NB4 (cell line): ENCODE measurements at regions not wholly inside any gene's neighbourhood (a gene's known extent, or its start where the extent isn't known, plus 50 kb on each side); places are given as distances from the start of the nearest gene placed in this dataset.

Source experiments
- MYC ChIP-seq: IDR thresholded peaks from 2 replicates; pipeline ENCODE4 v1.6.1; 2011; ENCODE audit warnings: low read depth, low read length
- TF ChIP-seq, protein P1 (sequence below): IDR thresholded peaks from one replicate; pipeline ENCODE4 v1.5.1; 2012; ENCODE audit warnings: low read depth, low read length
- TF ChIP-seq, protein P2 (sequence below): IDR thresholded peaks from 2 replicates; pipeline ENCODE4 v1.6.1; 2011; ENCODE audit warnings: low read depth, low read length

- TF ChIP-seq, protein P1, sequence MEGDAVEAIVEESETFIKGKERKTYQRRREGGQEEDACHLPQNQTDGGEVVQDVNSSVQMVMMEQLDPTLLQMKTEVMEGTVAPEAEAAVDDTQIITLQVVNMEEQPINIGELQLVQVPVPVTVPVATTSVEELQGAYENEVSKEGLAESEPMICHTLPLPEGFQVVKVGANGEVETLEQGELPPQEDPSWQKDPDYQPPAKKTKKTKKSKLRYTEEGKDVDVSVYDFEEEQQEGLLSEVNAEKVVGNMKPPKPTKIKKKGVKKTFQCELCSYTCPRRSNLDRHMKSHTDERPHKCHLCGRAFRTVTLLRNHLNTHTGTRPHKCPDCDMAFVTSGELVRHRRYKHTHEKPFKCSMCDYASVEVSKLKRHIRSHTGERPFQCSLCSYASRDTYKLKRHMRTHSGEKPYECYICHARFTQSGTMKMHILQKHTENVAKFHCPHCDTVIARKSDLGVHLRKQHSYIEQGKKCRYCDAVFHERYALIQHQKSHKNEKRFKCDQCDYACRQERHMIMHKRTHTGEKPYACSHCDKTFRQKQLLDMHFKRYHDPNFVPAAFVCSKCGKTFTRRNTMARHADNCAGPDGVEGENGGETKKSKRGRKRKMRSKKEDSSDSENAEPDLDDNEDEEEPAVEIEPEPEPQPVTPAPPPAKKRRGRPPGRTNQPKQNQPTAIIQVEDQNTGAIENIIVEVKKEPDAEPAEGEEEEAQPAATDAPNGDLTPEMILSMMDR = no peak
- TF ChIP-seq, protein P2, sequence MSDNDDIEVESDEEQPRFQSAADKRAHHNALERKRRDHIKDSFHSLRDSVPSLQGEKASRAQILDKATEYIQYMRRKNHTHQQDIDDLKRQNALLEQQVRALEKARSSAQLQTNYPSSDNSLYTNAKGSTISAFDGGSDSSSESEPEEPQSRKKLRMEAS = no peak
- no peak for TF ChIP-seq MYC
Measured at GRCh38 chr19:29328586-29328985, 115.6 kb upstream of the UQCRFS1 start.
